PC-3 (cell line): ENCODE measurements at regions not wholly inside any gene's neighbourhood (a gene's known extent, or its start where the extent isn't known, plus 50 kb on each side); places are given as distances from the start of the nearest gene placed in this dataset.

Experiments used
- ATAC-seq: fragments of 200-7000 bp; cut with Tn5 transposase; 2 replicates; pipeline ENCODE4 v1.9.1; 2020; ENCODE audit warnings: mild to moderate bottlenecking, moderate library complexity
- BruUV-seq: library from RNA; stranded (reverse); fragments of 400-500 nt; replicated peaks from 2 replicates; lab custom pipeline; 2021; lab: Mats Ljungman, UMichigan
- CTCF ChIA-PET: fragments of 300-600 bp; sonication (Branson Sonifier 250); formaldehyde crosslinking; loops from one replicate; lab custom pipeline; 2022; ENCODE audit warnings: antibody characterized with exemption; lab: Charles Lee
- POLR2A ChIA-PET: fragments of 300-600 bp; sonication (Branson Sonifier 250); formaldehyde crosslinking; loops from one replicate; lab custom pipeline; 2022; ENCODE audit warnings: antibody characterized with exemption; ENCODE audit not compliant: unreplicated experiment; lab: Charles Lee
- DNase-seq: peaks from one replicate; pipeline ENCODE4 v3.0.0-alpha.2; 2015
- H2AFZ ChIP-seq: fragments of 300-600 bp; sonication (generic); 2 replicates; pipeline ENCODE4 v1.6.0; 2016; ENCODE audit warnings: antibody characterized with exemption, low read length
- H3F3A ChIP-seq: fragments of 300-600 bp; sonication (generic); one replicate; pipeline ENCODE4 v1.6.0; 2017; ENCODE audit warnings: antibody characterized with exemption, low read length, control low read depth, mild to moderate bottlenecking; ENCODE audit not compliant: unreplicated experiment
- H3K27ac ChIP-seq: fragments of 300-600 bp; sonication (generic); 2 replicates; pipeline ENCODE4 v1.5.1; 2016; ENCODE audit warnings: mild to moderate bottlenecking, low read length
- H3K27me3 ChIP-seq: fragments of 300-600 bp; sonication (generic); 2 replicates; pipeline ENCODE4 v1.6.1; 2016; ENCODE audit warnings: low read length, mixed read lengths
- H3K36me3 ChIP-seq: fragments of 300-600 bp; sonication (generic); 2 replicates; pipeline ENCODE4 v1.6.1; 2016; ENCODE audit warnings: low read depth, mixed run types, low read length, mixed read lengths
- H3K4me1 ChIP-seq: fragments of 300-600 bp; sonication (generic); 2 replicates; pipeline ENCODE4 v1.5.1; 2016; ENCODE audit warnings: low read length; ENCODE audit not compliant: insufficient read depth
- H3K4me2 ChIP-seq: fragments of 300-600 bp; sonication (generic); 2 replicates; pipeline ENCODE4 v1.6.0; 2016; ENCODE audit warnings: low read length
- H3K4me3 ChIP-seq: fragments of 300-600 bp; sonication (generic); 2 replicates; pipeline ENCODE4 v1.5.1; 2016; ENCODE audit warnings: mild to moderate bottlenecking, low read length, mixed read lengths
- H3K79me2 ChIP-seq: fragments of 300-600 bp; sonication (generic); 2 replicates; pipeline ENCODE4 v1.6.1; 2017; ENCODE audit warnings: low read length, mixed read lengths
- H3K9ac ChIP-seq: fragments of 300-600 bp; sonication (generic); 2 replicates; pipeline ENCODE4 v1.6.0; 2016; ENCODE audit warnings: mild to moderate bottlenecking, low read length
- H3K9me2 ChIP-seq: fragments of 300-600 bp; sonication (generic); replicated peaks from 2 replicates; pipeline ENCODE4 v1.6.1; 2016; ENCODE audit warnings: mixed run types, low read length, mixed read lengths
- H3K9me3 ChIP-seq: fragments of 300-600 bp; sonication (generic); 2 replicates; pipeline ENCODE4 v1.6.1; 2016; ENCODE audit warnings: low read length, mixed read lengths
- H4K20me1 ChIP-seq: fragments of 300-600 bp; sonication (generic); 2 replicates; pipeline ENCODE4 v1.6.1; 2016; ENCODE audit warnings: low read length, mixed read lengths
- CTCF ChIP-seq: fragments of 300-600 bp; sonication (generic); conservative IDR thresholded peaks from 2 replicates; pipeline ENCODE4 v1.5.1; 2017; ENCODE audit warnings: antibody characterized with exemption, low read depth, mild to moderate bottlenecking, low read length
- EZH2 ChIP-seq: fragments of 300-600 bp; sonication (generic); IDR thresholded peaks from one replicate; pipeline ENCODE4 v1.6.1; 2017; ENCODE audit warnings: antibody characterized with exemption, mild to moderate bottlenecking, low read length; ENCODE audit not compliant: unreplicated experiment
- EZH2phosphoT487 ChIP-seq: fragments of 300-600 bp; sonication (generic); IDR thresholded peaks from 2 replicates; pipeline ENCODE4 v1.6.1; 2018; ENCODE audit warnings: mild to moderate bottlenecking, antibody characterized with exemption, low read length, borderline replicate concordance
- intact Hi-C: fragments of 100-400 bp; cut with micrococcal nuclease; formaldehyde crosslinking; loops from 2 replicates; pipeline ENCODE4 v1.9.0; 2023

GRCh38 chr9:78781681-78782080, 484.8 kb downstream of the PSAT1 start:
- H3K4me1 ChIP-seq, result peaks cover 11% of the 10 kb centered on the region
- intact Hi-C loops, result no loop called here
- no peaks in the 10 kb centered on the region for H3K9me2 ChIP-seq
- no peak overlapping the region for H2AFZ ChIP-seq
- ChIA-PET POLR2A (no interaction called here), CTCF (no interaction called here)
- TF ChIP-seq EZH2phosphoT487 (no peak), CTCF (peak; percentile 17; the same call in 1 of the 2 replicates), EZH2 (no peak)
- H3K4me2 ChIP-seq, result no peak overlapping the region
- H3K79me2 ChIP-seq, result no peaks in the 10 kb centered on the region
- H3F3A ChIP-seq, result no peaks in the 10 kb centered on the region
- no peaks in the 10 kb centered on the region for H3K36me3 ChIP-seq
- BruUV-seq, result no TSS peak
- H3K9me3 ChIP-seq, result no peaks in the 10 kb centered on the region
- H3K27ac ChIP-seq, result no peak overlapping the region
- no peak for ATAC-seq
- DNase-seq, result peak; percentile 21
- H4K20me1 ChIP-seq, result no peaks in the 10 kb centered on the region
- H3K9ac ChIP-seq, result no peak overlapping the region
- H3K4me3 ChIP-seq, result no peak overlapping the region
- H3K27me3 ChIP-seq, result no peaks in the 10 kb centered on the region

- no peaks in the 10 kb centered on the region for H3K36me3 ChIP-seq
- H3K9me2 ChIP-seq, result no peaks in the 10 kb centered on the region
- H3K9me3 ChIP-seq, result no peaks in the 10 kb centered on the region
- intact Hi-C loops, result no loop called here
- no peaks in the 10 kb centered on the region for H4K20me1 ChIP-seq
- no peak overlapping the region for H2AFZ ChIP-seq
- H3K4me3 ChIP-seq, result no peak overlapping the region
- DNase-seq (no peak), ATAC-seq (no peak)
- TF ChIP-seq EZH2, result no peak
- no peak for TF ChIP-seq CTCF
- TF ChIP-seq EZH2phosphoT487, result no peak
- peaks cover 15% of the 10 kb centered on the region for H3K4me1 ChIP-seq
- H3K27ac ChIP-seq, result 0 out of 2 replicates have a peak overlapping the region, but pooled peaks have one; percentile 20
- CTCF ChIA-PET, result no interaction called here
- no peaks in the 10 kb centered on the region for H3K27me3 ChIP-seq
- no peak overlapping the region for H3K9ac ChIP-seq
- no TSS peak for BruUV-seq
- POLR2A ChIA-PET, result no interaction called here
- H3K4me2 ChIP-seq, result no peak overlapping the region
- H3K79me2 ChIP-seq, result no peaks in the 10 kb centered on the region
- no peaks in the 10 kb centered on the region for H3F3A ChIP-seq
These were observed 485.3 kb downstream of the PSAT1 start for GRCh38 chr9:78782234-78782633.

GRCh38 chr9:78782858-78783257, 485.9 kb downstream of the PSAT1 start:
- H3K4me1 ChIP-seq, result peaks cover 15% of the 10 kb centered on the region
- no peak overlapping the region for H2AFZ ChIP-seq
- ChIA-PET POLR2A (no interaction called here), CTCF (no interaction called here)
- peak; percentile 31 for DNase-seq
- H3K36me3 ChIP-seq, result no peaks in the 10 kb centered on the region
- H4K20me1 ChIP-seq, result no peaks in the 10 kb centered on the region
- H3K27ac ChIP-seq, result 0 out of 2 replicates have a peak overlapping the region, but pooled peaks have one; percentile 20
- no peaks in the 10 kb centered on the region for H3K9me3 ChIP-seq
- H3K9me2 ChIP-seq, result no peaks in the 10 kb centered on the region
- no peaks in the 10 kb centered on the region for H3K27me3 ChIP-seq
- no peak for ATAC-seq
- no peaks in the 10 kb centered on the region for H3K79me2 ChIP-seq
- no peak overlapping the region for H3K4me3 ChIP-seq
- no peak overlapping the region for H3K9ac ChIP-seq
- no TSS peak for BruUV-seq
- intact Hi-C loops, result no loop called here
- no peaks in the 10 kb centered on the region for H3F3A ChIP-seq
- no peak for TF ChIP-seq EZH2phosphoT487
- TF ChIP-seq CTCF, result no peak
- TF ChIP-seq EZH2, result no peak
- no peak overlapping the region for H3K4me2 ChIP-seq
